GM19193 (cell line): ENCODE measurements at regions not wholly inside any gene's neighbourhood (a gene's known extent, or its start where the extent isn't known, plus 50 kb on each side); places are given as distances from the start of the nearest gene placed in this dataset.

Experiments
- POLR2A ChIP-seq: IDR thresholded peaks from 4 replicates; pipeline ENCODE4 v1.6.1; 2011; ENCODE audit not compliant: insufficient read depth, insufficient read length; ENCODE audit errors: extremely low read depth

DNA sequence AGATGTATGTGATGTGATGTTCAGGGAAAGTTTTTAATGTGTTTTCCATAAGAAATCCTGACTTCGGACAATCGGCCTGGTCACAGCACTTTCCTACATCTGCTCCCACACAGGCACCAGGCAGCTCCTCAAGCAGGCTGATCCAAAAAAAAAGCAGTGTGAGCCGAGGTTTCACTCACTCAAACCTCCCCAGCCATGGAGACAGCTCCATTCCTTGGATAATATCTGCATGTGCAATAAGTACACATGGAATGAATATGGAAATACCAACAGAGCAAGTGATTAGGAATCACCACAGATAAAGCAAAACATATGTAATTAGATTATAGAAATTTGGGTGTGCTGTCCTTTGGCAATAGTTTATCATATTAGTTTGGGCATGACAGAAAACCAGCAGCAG lies 88.8 kb upstream of the API5 start:
- TF ChIP-seq POLR2A: no peak

DNA sequence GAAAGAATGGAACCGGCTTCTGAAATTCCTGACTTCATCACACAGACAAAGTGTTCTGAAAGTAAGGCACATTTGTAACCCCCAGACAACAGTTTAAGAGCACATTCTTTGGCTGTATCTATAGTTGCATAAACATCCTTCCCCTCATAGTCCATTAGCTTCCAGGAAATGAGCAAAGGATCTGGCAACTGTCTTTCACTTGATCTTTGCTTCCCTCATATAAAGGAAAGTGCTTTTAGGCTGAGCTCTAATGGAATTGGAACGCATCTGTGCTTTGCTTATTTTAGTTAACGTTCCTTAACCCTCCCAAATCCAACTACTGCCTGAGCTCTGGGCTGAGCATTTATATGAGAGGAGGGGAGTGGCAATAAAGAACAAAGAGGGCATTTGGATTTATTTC lies 76.9 kb upstream of the API5 start:
- TF ChIP-seq POLR2A: no peak

DNA sequence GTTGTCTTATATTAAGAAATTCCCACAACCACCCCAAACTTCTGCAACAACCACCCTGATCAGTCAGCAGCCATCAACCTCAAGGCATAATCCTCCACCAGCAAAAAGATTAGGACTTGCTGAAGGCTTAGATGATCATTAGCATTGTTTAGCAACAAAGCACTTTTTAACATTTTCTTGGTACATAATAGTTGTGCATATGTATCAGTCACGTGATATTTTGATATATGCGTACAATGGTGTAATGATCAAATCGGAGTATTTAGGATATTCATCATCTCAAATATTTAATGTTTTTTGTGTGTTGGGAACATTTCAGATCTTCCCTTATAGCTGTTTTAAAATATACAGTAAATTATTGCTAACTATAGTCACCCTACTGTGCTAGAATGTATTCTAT lies 73.5 kb upstream of the API5 start:
- no peak for TF ChIP-seq POLR2A

DNA sequence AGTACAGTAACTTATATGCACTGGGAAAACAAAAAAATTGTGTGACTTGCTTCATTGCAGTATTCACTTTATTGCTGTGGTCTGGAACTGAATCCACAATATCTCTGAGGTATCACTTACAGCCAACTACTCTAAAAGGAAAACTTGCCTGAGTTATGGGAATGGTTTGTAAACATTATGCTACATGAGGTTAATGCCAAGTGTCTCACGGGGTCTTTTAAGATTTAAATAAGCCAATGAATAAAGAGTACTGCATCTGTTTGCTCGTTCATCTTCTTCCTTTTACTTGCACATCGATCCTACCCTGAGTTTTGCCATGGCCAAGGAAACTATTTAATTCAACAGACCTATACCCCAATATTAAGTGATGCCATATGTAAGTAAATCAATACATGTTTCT lies 72.0 kb upstream of the API5 start:
- TF ChIP-seq POLR2A: no peak

DNA sequence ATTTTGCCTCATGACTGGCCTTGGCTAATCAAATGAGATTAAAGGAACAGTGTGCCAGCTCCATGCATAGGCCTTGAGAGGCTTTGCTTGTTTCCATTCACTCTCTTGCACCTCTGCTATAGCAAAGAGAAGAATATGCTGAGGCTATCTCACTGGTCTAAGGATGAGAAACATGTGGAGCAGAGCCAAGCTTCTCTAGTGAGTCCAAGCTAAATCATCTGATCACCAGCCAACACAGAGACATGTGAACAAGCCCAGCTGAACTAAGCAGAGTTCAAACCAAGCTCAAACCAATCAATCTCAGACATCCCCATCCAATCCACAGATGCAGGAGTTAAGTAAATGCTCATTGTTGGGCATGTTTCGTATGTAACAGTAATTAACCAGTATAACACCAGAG lies 69.4 kb upstream of the API5 start:
- no peak for TF ChIP-seq POLR2A

DNA sequence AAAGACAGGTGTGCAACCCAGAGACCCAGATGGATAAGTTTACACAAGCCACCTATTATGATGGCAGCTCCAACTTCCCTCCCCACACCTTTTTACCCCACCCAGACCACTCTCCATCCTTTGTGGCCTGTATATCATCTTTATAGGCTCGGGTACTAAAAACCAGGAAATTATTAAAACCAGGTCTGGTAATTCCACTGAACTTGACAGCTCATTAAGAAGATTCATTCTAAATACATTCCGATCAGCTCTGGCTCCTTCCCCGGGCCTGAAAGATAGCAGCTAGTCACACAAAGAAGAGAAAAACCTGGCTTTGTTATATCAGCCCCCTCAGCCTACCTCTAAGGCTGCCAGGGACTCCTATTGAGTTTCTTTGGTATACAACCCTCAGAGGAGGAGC lies 67.9 kb upstream of the API5 start:
- TF ChIP-seq POLR2A: no peak

DNA sequence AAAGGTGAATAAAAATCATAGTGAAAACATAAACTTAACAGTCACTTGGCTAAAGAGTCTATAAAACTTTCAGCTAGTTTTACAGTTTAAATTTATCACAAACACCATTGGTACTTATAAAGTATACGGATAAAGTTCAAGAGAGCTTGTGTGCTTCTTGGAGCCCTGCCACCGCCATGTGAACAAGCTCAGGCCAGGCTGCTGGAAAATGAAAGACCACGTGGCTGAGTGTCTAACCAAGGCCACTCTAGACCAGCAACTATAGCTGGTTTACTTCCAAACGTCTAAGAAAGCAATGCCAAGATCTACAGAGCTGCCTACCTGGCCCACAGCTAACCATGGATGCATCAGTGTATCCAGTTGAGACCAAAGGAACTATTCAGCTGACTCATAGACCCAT lies 66.3 kb upstream of the API5 start:
- no peak for TF ChIP-seq POLR2A

DNA sequence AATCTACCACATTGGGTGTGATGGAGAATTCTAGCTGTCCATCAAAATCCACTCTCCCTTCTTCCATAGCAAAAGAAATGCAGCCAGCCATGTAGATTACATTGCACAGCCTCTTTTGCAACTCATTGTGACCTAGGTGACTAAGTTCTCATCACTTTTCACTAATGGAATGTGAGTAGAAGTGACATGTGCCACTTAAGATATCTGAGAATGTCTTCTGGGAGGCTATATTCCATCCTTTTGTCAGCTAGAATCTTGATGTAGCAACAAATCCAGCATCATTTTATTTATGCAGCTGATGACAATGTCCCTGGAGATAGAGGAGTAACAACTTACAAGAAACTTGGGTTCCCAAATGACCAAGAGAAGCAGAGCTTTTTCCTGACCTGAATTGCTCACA lies 61.5 kb upstream of the API5 start:
- TF ChIP-seq POLR2A: no peak

DNA sequence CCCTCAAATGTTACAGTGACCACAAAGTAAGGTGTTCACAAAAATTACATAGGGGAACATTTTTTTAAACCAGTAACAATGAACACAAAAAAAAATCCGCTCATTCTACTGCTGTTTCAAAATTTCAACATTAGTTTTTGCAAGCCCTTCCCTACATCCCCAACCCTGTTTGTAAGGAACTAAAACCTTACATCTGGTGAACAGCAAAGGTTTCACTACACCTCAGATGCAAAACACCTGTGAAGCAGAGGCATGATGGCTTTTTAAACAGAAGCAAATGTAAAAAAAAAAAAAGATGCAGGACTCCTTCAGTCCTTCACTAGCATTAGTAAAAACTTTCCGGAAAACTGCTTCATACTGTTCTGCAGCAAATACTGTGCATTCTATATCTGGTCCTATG lies 50.0 kb upstream of the API5 start:
- no peak for TF ChIP-seq POLR2A
